ENCODE measurements at regions not wholly inside any gene's neighbourhood (a gene's known extent, or its start where the extent isn't known, plus 50 kb on each side); places are given as distances from the start of the nearest gene placed in this dataset.
"Not testable (repeated sequence)": the region's sequence is repeated elsewhere in the genome, so short reads cannot be mapped to it uniquely, and the experiment has no call there.

DNA sequence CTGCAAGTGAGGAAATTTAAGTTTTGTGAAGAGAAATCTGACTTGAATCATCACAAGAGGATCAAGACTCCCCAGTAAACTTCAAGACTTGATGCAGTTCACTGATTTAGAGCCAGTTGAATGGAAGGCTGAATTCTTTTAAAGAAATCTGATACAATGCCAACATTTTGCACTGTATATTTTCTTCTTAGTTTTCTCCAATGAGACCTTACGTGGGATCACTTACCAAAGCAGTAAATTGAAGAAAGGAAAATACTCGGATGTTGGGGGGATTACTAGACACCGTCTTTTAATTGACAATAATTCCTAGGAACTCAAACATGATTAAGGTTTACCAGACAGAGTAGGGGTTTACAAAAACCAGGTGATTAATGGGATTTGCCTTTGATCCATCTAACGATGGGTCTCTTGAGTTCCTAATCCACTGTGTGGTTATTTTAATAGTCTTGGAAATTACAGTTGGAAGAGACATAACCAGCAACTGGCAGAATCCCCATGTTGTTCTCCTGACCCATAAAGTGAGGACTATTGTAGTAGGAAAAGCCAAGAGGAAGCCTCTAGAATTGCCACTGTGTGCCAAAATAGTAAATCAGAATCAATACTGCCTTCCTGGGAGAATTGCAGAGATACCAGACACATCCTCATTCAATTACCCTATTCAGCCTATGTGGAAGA lies 354.5 kb downstream of the PID1 start:
- H2BK5ac ChIP-seq (ENCODE audit: low read depth, low read length, poor library complexity) = no peak overlapping the region
- no CpG with 5 or more reads among the region's 4 CpGs for WGBS (ENCODE audit: extremely low coverage, insufficient coverage, insufficient read length)
- no peak overlapping the region for H3K14ac ChIP-seq (ENCODE audit: low read length)
- no peaks in the 10 kb centered on the region for H3K4me1 ChIP-seq (ENCODE audit: control insufficient read depth in 1 of 2, insufficient read depth in 2 of 2, low read length in 2 of 2)
- H4K91ac ChIP-seq (ENCODE audit: low read depth, low read length) = no peak overlapping the region
- no peak overlapping the region for H3K23ac ChIP-seq (ENCODE audit: low read length)
- H3K18ac ChIP-seq (ENCODE audit: low read length) = no peak overlapping the region
- H2AFZ ChIP-seq (ENCODE audit: insufficient read depth, low read length, poor library complexity) = no peak overlapping the region
- no peaks in the 10 kb centered on the region for H3K79me2 ChIP-seq (ENCODE audit: control insufficient read depth, insufficient read depth, low read length, poor library complexity)
- no peak overlapping the region for H4K12ac ChIP-seq (ENCODE audit: low read depth, low read length)
- H3K4me2 ChIP-seq (ENCODE audit: low read length) = no peak overlapping the region
- no peaks in the 10 kb centered on the region for H3K9me3 ChIP-seq (ENCODE audit: insufficient read depth, low read depth, low read length)
- H3K79me1 ChIP-seq (ENCODE audit: low read length) = no peaks in the 10 kb centered on the region
- H2AK5ac ChIP-seq (ENCODE audit: low read length) = no peak overlapping the region
- no peaks in the 10 kb centered on the region for H3K36me3 ChIP-seq (ENCODE audit: control insufficient read depth in 1 of 2, insufficient read depth in 2 of 2, low read length in 2 of 2)
- no peak overlapping the region for H3K4me3 ChIP-seq (ENCODE audit: low read depth, low read length)
- DNase-seq = no peak
- H2BK120ac ChIP-seq (ENCODE audit: insufficient read depth, low read length, poor library complexity) = no peak overlapping the region
- H2BK12ac ChIP-seq (ENCODE audit: low read length) = no peak overlapping the region
- no peak overlapping the region for H4K8ac ChIP-seq (ENCODE audit: low read depth, low read length)
- H3K9ac ChIP-seq (ENCODE audit: low read length) = no peak overlapping the region
- H3K27ac ChIP-seq (ENCODE audit: low read depth, low read length) = no peak overlapping the region
- no peaks in the 10 kb centered on the region for H3K27me3 ChIP-seq (ENCODE audit: insufficient read depth, low read length)
- no peak overlapping the region for H3K4ac ChIP-seq (ENCODE audit: low read depth, low read length)

GRCh38 chr2:228913176-228913575 lies 357.9 kb downstream of the PID1 start:
- H4K12ac ChIP-seq (ENCODE audit: low read depth, low read length) = no peak overlapping the region
- no peak overlapping the region for H2AFZ ChIP-seq (ENCODE audit: insufficient read depth, low read length, poor library complexity)
- no peak overlapping the region for H3K27ac ChIP-seq (ENCODE audit: low read depth, low read length)
- no peaks in the 10 kb centered on the region for H3K79me1 ChIP-seq (ENCODE audit: low read length)
- no peak overlapping the region for H3K14ac ChIP-seq (ENCODE audit: low read length)
- H3K4me1 ChIP-seq (ENCODE audit: control insufficient read depth in 1 of 2, insufficient read depth in 2 of 2, low read length in 2 of 2) = no peaks in the 10 kb centered on the region
- H2BK12ac ChIP-seq (ENCODE audit: low read length) = no peak overlapping the region
- DNase-seq = no peak
- no peak overlapping the region for H2BK120ac ChIP-seq (ENCODE audit: insufficient read depth, low read length, poor library complexity)
- no peak overlapping the region for H3K23ac ChIP-seq (ENCODE audit: low read length)
- H3K4ac ChIP-seq (ENCODE audit: low read depth, low read length) = no peak overlapping the region
- H3K36me3 ChIP-seq (ENCODE audit: control insufficient read depth in 1 of 2, insufficient read depth in 2 of 2, low read length in 2 of 2) = no peaks in the 10 kb centered on the region
- H3K4me2 ChIP-seq (ENCODE audit: low read length) = no peak overlapping the region
- H3K9me3 ChIP-seq (ENCODE audit: insufficient read depth, low read depth, low read length) = no peaks in the 10 kb centered on the region
- H4K8ac ChIP-seq (ENCODE audit: low read depth, low read length) = no peak overlapping the region
- H2AK5ac ChIP-seq (ENCODE audit: low read length) = no peak overlapping the region
- 100% methylated on average over 1 of the region's 3 CpGs for WGBS (ENCODE audit: extremely low coverage, insufficient coverage, insufficient read length)
- H3K18ac ChIP-seq (ENCODE audit: low read length) = no peak overlapping the region
- no peak overlapping the region for H4K91ac ChIP-seq (ENCODE audit: low read depth, low read length)
- no peak overlapping the region for H2BK5ac ChIP-seq (ENCODE audit: low read depth, low read length, poor library complexity)
- no peaks in the 10 kb centered on the region for H3K79me2 ChIP-seq (ENCODE audit: control insufficient read depth, insufficient read depth, low read length, poor library complexity)
- H3K9ac ChIP-seq (ENCODE audit: low read length) = no peak overlapping the region
- no peak overlapping the region for H3K4me3 ChIP-seq (ENCODE audit: low read depth, low read length)
- H3K27me3 ChIP-seq (ENCODE audit: insufficient read depth, low read length) = no peaks in the 10 kb centered on the region

GRCh38 chr2:228910872-228911271 lies 360.2 kb downstream of the PID1 start:
- not testable (repeated sequence) for H2AK5ac ChIP-seq (ENCODE audit: low read length); DNase-seq; H4K12ac ChIP-seq (ENCODE audit: low read depth, low read length); H4K8ac ChIP-seq (ENCODE audit: low read depth, low read length); H3K4me3 ChIP-seq (ENCODE audit: low read depth, low read length); H2BK12ac ChIP-seq (ENCODE audit: low read length); H2AFZ ChIP-seq (ENCODE audit: insufficient read depth, low read length, poor library complexity); H3K4me2 ChIP-seq (ENCODE audit: low read length); H3K9ac ChIP-seq (ENCODE audit: low read length); H3K27me3 ChIP-seq (ENCODE audit: insufficient read depth, low read length); H3K9me3 ChIP-seq (ENCODE audit: insufficient read depth, low read depth, low read length); H3K4ac ChIP-seq (ENCODE audit: low read depth, low read length); H3K4me1 ChIP-seq (ENCODE audit: control insufficient read depth in 1 of 2, insufficient read depth in 2 of 2, low read length in 2 of 2); H3K23ac ChIP-seq (ENCODE audit: low read length); H3K18ac ChIP-seq (ENCODE audit: low read length); H2BK120ac ChIP-seq (ENCODE audit: insufficient read depth, low read length, poor library complexity); H3K36me3 ChIP-seq (ENCODE audit: control insufficient read depth in 1 of 2, insufficient read depth in 2 of 2, low read length in 2 of 2); H3K27ac ChIP-seq (ENCODE audit: low read depth, low read length); H3K79me1 ChIP-seq (ENCODE audit: low read length); H3K79me2 ChIP-seq (ENCODE audit: control insufficient read depth, insufficient read depth, low read length, poor library complexity); H2BK5ac ChIP-seq (ENCODE audit: low read depth, low read length, poor library complexity); H4K91ac ChIP-seq (ENCODE audit: low read depth, low read length); H3K14ac ChIP-seq (ENCODE audit: low read length)
- WGBS (ENCODE audit: extremely low coverage, insufficient coverage, insufficient read length) = no CpG with 5 or more reads among the region's 1 CpG

GRCh38 chr2:228902176-228902575 lies 368.9 kb downstream of the PID1 start:
- Histone ChIP-seq H2BK120ac (ENCODE audit: insufficient read depth, low read length, poor library complexity) (no peak overlapping the region), H3K4me1 (ENCODE audit: control insufficient read depth in 1 of 2, insufficient read depth in 2 of 2, low read length in 2 of 2) (no peaks in the 10 kb centered on the region), H4K8ac (ENCODE audit: low read depth, low read length) (no peak overlapping the region), H3K4ac (ENCODE audit: low read depth, low read length) (no peak overlapping the region), H3K27ac (ENCODE audit: low read depth, low read length) (no peak overlapping the region), H3K9ac (ENCODE audit: low read length) (no peak overlapping the region), H3K36me3 (ENCODE audit: control insufficient read depth in 1 of 2, insufficient read depth in 2 of 2, low read length in 2 of 2) (no peaks in the 10 kb centered on the region), H4K91ac (ENCODE audit: low read depth, low read length) (no peak overlapping the region), H2BK12ac (ENCODE audit: low read length) (no peak overlapping the region), H2AFZ (ENCODE audit: insufficient read depth, low read length, poor library complexity) (no peak overlapping the region), H4K12ac (ENCODE audit: low read depth, low read length) (no peak overlapping the region), H3K9me3 (ENCODE audit: insufficient read depth, low read depth, low read length) (no peaks in the 10 kb centered on the region), H2BK5ac (ENCODE audit: low read depth, low read length, poor library complexity) (no peak overlapping the region), H3K27me3 (ENCODE audit: insufficient read depth, low read length) (no peaks in the 10 kb centered on the region), H3K18ac (ENCODE audit: low read length) (no peak overlapping the region), H3K79me1 (ENCODE audit: low read length) (no peaks in the 10 kb centered on the region), H3K4me3 (ENCODE audit: low read depth, low read length) (no peak overlapping the region), H3K14ac (ENCODE audit: low read length) (no peak overlapping the region), H3K79me2 (ENCODE audit: control insufficient read depth, insufficient read depth, low read length, poor library complexity) (no peaks in the 10 kb centered on the region), H3K4me2 (ENCODE audit: low read length) (no peak overlapping the region), H2AK5ac (ENCODE audit: low read length) (no peak overlapping the region), H3K23ac (ENCODE audit: low read length) (no peak overlapping the region)
- DNase-seq = no peak
- no CpG with 5 or more reads among the region's 3 CpGs for WGBS (ENCODE audit: extremely low coverage, insufficient coverage, insufficient read length)

All from trophoblast cell (in vitro differentiated cells and primary cell).